A673 (cell line): ENCODE measurements at regions not wholly inside any gene's neighbourhood (a gene's known extent, or its start where the extent isn't known, plus 50 kb on each side); places are given as distances from the start of the nearest gene placed in this dataset.

Experiments used
- BruUV-seq: library from RNA; stranded (reverse); fragments of 400-500 nt; replicated peaks from 2 replicates; lab custom pipeline; 2021; lab: Mats Ljungman, UMichigan
- CTCF ChIA-PET: fragments of 300-600 bp; sonication (Branson Sonifier 250); formaldehyde crosslinking; loops from one replicate; lab custom pipeline; 2022; ENCODE audit warnings: antibody characterized with exemption; lab: Charles Lee
- POLR2A ChIA-PET: fragments of 300-600 bp; sonication (Branson Sonifier 250); formaldehyde crosslinking; loops from one replicate; lab custom pipeline; 2022; ENCODE audit warnings: antibody characterized with exemption; ENCODE audit not compliant: low non-redundant PET; lab: Charles Lee
- DNase-seq: peaks from one replicate; pipeline ENCODE4 v3.0.0-alpha.2; 2015; ENCODE audit warnings: low spot score
- H3K27ac ChIP-seq: fragments of 200-600 bp; sonication (generic); 2 replicates; pipeline ENCODE4 v1.5.1; 2016; ENCODE audit warnings: mixed run types, low read depth, mild to moderate bottlenecking, mixed read lengths, antibody characterized with exemption, low read length; ENCODE audit not compliant: poor library complexity, severe bottlenecking
- H3K27me3 ChIP-seq: fragments of 200-600 bp; sonication (generic); replicated peaks from 2 replicates; pipeline ENCODE4 v1.6.1; 2017; ENCODE audit warnings: mixed run types, low read depth, mild to moderate bottlenecking, mixed read lengths, antibody characterized with exemption, low read length; ENCODE audit not compliant: insufficient read depth, poor library complexity
- H3K36me3 ChIP-seq: fragments of 200-600 bp; sonication (generic); 2 replicates; pipeline ENCODE4 v1.6.1; 2016; ENCODE audit warnings: mixed run types, mild to moderate bottlenecking, mixed read lengths, antibody characterized with exemption, low read length; ENCODE audit not compliant: insufficient read depth, poor library complexity, severe bottlenecking
- H3K4me1 ChIP-seq: fragments of 200-600 bp; sonication (generic); 2 replicates; pipeline ENCODE4 v1.6.1; 2017; ENCODE audit warnings: mixed run types, mild to moderate bottlenecking, mixed read lengths, antibody characterized with exemption, low read length; ENCODE audit not compliant: insufficient read depth, poor library complexity, severe bottlenecking
- H3K4me3 ChIP-seq: fragments of 200-600 bp; sonication (generic); 2 replicates; pipeline ENCODE4 v1.5.1; 2016; ENCODE audit warnings: low read depth, mixed run types, mild to moderate bottlenecking, mixed read lengths, low read length; ENCODE audit not compliant: poor library complexity, severe bottlenecking
- H3K9me3 ChIP-seq: fragments of 200-600 bp; sonication (generic); 2 replicates; pipeline ENCODE4 v1.6.1; 2016; ENCODE audit warnings: mixed run types, low read depth, mild to moderate bottlenecking, mixed read lengths, antibody characterized with exemption, low read length; ENCODE audit not compliant: poor library complexity, severe bottlenecking
- CTCF ChIP-seq: fragments of 300-800, 200-600 bp; sonication (generic); conservative IDR thresholded peaks from 2 replicates; pipeline ENCODE4 v1.5.1; 2017; ENCODE audit warnings: low read depth, mild to moderate bottlenecking, antibody characterized with exemption, low read length, moderate library complexity, mixed read lengths
- EZH2 ChIP-seq: fragments of 200-600 bp; sonication (generic); IDR thresholded peaks from 2 replicates; pipeline ENCODE4 v1.6.1; 2017; ENCODE audit warnings: borderline replicate concordance, low read depth, mild to moderate bottlenecking, mixed read lengths, antibody characterized with exemption, low read length; ENCODE audit not compliant: poor library complexity, severe bottlenecking
- intact Hi-C: fragments of 100-400 bp; cut with micrococcal nuclease; formaldehyde crosslinking; loops from one replicate; pipeline ENCODE4 v1.10.0; 2022; ENCODE audit not compliant: unreplicated experiment

GRCh38 chr3:152706991-152707713, 127.8 kb upstream of the P2RY1 start:
- ChIA-PET POLR2A (no interaction called here), CTCF (no interaction called here)
- no peak overlapping the region for H3K27ac ChIP-seq
- H3K4me1 ChIP-seq: peaks cover 8% of the 10 kb centered on the region
- no peaks in the 10 kb centered on the region for H3K9me3 ChIP-seq
- no peak for DNase-seq
- H3K4me3 ChIP-seq: no peak overlapping the region
- intact Hi-C loops: no loop called here
- no TSS peak for BruUV-seq
- TF ChIP-seq CTCF (no peak), EZH2 (no peak)
- no peaks in the 10 kb centered on the region for H3K36me3 ChIP-seq
- H3K27me3 ChIP-seq: no peaks in the 10 kb centered on the region

- intact Hi-C loops: loop anchor here (10.0 kb wide), 1 partner anchor 235 kb away; no protein-coding TSS in a partner anchor
- Histone ChIP-seq H3K27ac (no peak overlapping the region), H3K9me3 (no peaks in the 10 kb centered on the region), H3K4me1 (peaks cover 8% of the 10 kb centered on the region), H3K27me3 (no peaks in the 10 kb centered on the region), H3K36me3 (no peaks in the 10 kb centered on the region), H3K4me3 (no peak overlapping the region)
- BruUV-seq: no TSS peak
- ChIA-PET CTCF (no interaction called here), POLR2A (no interaction called here)
- DNase-seq: no peak
- TF ChIP-seq CTCF: no peak
- TF ChIP-seq EZH2: no peak
Observed at GRCh38 chr3:152709659-152710058, 125.3 kb upstream of the P2RY1 start.

GRCh38 chr3:152710549-152710948, 124.4 kb upstream of the P2RY1 start:
- no peaks in the 10 kb centered on the region for H3K9me3 ChIP-seq
- H3K4me1 ChIP-seq: peaks cover 8% of the 10 kb centered on the region
- no TSS peak for BruUV-seq
- H3K27me3 ChIP-seq: no peaks in the 10 kb centered on the region
- ChIA-PET CTCF (interaction anchor here (0.5 kb wide), 1 partner anchor 62 kb away, joined by 4 read pairs; no protein-coding TSS in a partner anchor), POLR2A (no interaction called here)
- no peak overlapping the region for H3K4me3 ChIP-seq
- DNase-seq: no peak
- H3K36me3 ChIP-seq: no peaks in the 10 kb centered on the region
- intact Hi-C loops: loop anchor here (10.0 kb wide), 1 partner anchor 236 kb away; no protein-coding TSS in a partner anchor
- no peak overlapping the region for H3K27ac ChIP-seq
- no peak for TF ChIP-seq EZH2
- TF ChIP-seq CTCF: no peak
